ENCODE measurements at regions not wholly inside any gene's neighbourhood (a gene's known extent, or its start where the extent isn't known, plus 50 kb on each side); places are given as distances from the start of the nearest gene placed in this dataset.
"Not testable (repeated sequence)": the region's sequence is repeated elsewhere in the genome, so short reads cannot be mapped to it uniquely, and the experiment has no call there.

- H3K4me3 ChIP-seq; DNase-seq; H3K27me3 ChIP-seq; intact Hi-C loops (cut with DNase I; ENCODE audit: low total_unique reads); H3K36me3 ChIP-seq (ENCODE audit: low read depth, missing control alignments); H3K9me3 ChIP-seq; H3K4me1 ChIP-seq; H3K27ac ChIP-seq: not testable (repeated sequence)
- WGBS, 2 donors: 93 to 96% methylated on average over 4 of the region's 4 CpGs
These were observed 88.6 kb upstream of the NFIL3 start for GRCh38 chr9:91512235-91512634.

GRCh38 chr9:91503673-91504081, 80.0 kb upstream of the NFIL3 start:
- Histone ChIP-seq H3K9me3 (no peaks in the 10 kb centered on the region), H3K27ac (no peak overlapping the region), H3K4me3 (no peak overlapping the region), H3K4me1 (no peaks in the 10 kb centered on the region), H3K36me3 (ENCODE audit: low read depth, missing control alignments) (no peaks in the 10 kb centered on the region), H3K27me3 (no peaks in the 10 kb centered on the region)
- intact Hi-C loops (cut with DNase I; ENCODE audit: low total_unique reads): no loop called here
- no peak for DNase-seq
- TF ChIP-seq CTCF (IDR thresholded peaks at IDR 0.05) (no peak), POLR2A (IDR thresholded peaks at IDR 0.05) (no peak)
- WGBS, 2 donors: 73 to 86% methylated on average over 4 of the region's 4 CpGs

- no peak for TF ChIP-seq POLR2A (IDR thresholded peaks at IDR 0.05)
- no peak for TF ChIP-seq CTCF (IDR thresholded peaks at IDR 0.05)
These were observed 79.5 kb upstream of the NFIL3 start for GRCh38 chr9:91502913-91503672.

GRCh38 chr9:91502475-91502874, 78.8 kb upstream of the NFIL3 start:
- H3K27ac ChIP-seq: no peak overlapping the region
- WGBS, 2 donors: 62 to 65% methylated on average over 6 of the region's 6 CpGs
- no peaks in the 10 kb centered on the region for H3K36me3 ChIP-seq (ENCODE audit: low read depth, missing control alignments)
- intact Hi-C loops (cut with DNase I; ENCODE audit: low total_unique reads): no loop called here
- no peaks in the 10 kb centered on the region for H3K4me1 ChIP-seq
- no peaks in the 10 kb centered on the region for H3K27me3 ChIP-seq
- no peaks in the 10 kb centered on the region for H3K9me3 ChIP-seq
- no peak for TF ChIP-seq POLR2A (IDR thresholded peaks at IDR 0.05)
- TF ChIP-seq CTCF (IDR thresholded peaks at IDR 0.05): no peak
- DNase-seq: no peak
- no peak overlapping the region for H3K4me3 ChIP-seq

More at GRCh38 chr9:91502913-91503672, 79.5 kb upstream of the NFIL3 start:
- H3K27me3 ChIP-seq: no peaks in the 10 kb centered on the region
- no peaks in the 10 kb centered on the region for H3K36me3 ChIP-seq (ENCODE audit: low read depth, missing control alignments)
- no peaks in the 10 kb centered on the region for H3K4me1 ChIP-seq
- DNase-seq: no peak
- WGBS, 2 donors: 89 to 91% methylated on average over 12 of the region's 12 CpGs
- H3K4me3 ChIP-seq: no peak overlapping the region
- no peak overlapping the region for H3K27ac ChIP-seq
- H3K9me3 ChIP-seq: no peaks in the 10 kb centered on the region
- intact Hi-C loops (cut with DNase I; ENCODE audit: low total_unique reads): no loop called here

GRCh38 chr9:91500509-91501014, 76.9 kb upstream of the NFIL3 start:
- TF ChIP-seq CTCF (IDR thresholded peaks at IDR 0.05): no peak
- no peak for TF ChIP-seq POLR2A (IDR thresholded peaks at IDR 0.05)
- H3K36me3 ChIP-seq (ENCODE audit: low read depth, missing control alignments): no peaks in the 10 kb centered on the region
- intact Hi-C loops (cut with DNase I; ENCODE audit: low total_unique reads): no loop called here
- DNase-seq: no peak
- H3K4me1 ChIP-seq: no peaks in the 10 kb centered on the region
- 77 to 90% methylated on average over 9 of the region's 9 CpGs for WGBS, 2 donors
- no peak overlapping the region for H3K4me3 ChIP-seq
- no peaks in the 10 kb centered on the region for H3K9me3 ChIP-seq
- H3K27me3 ChIP-seq: no peaks in the 10 kb centered on the region
- H3K27ac ChIP-seq: no peak overlapping the region

Measured in testis (tissue), 2 donors.